Pancreas (tissue), 10 donors: ENCODE measurements at regions not wholly inside any gene's neighbourhood (a gene's known extent, or its start where the extent isn't known, plus 50 kb on each side); places are given as distances from the start of the nearest gene placed in this dataset.

Source experiments
- ATAC-seq, 4 donors: fragments of 200-7000 bp; cut with Tn5 transposase; one replicate each; pipeline versions ENCODE4 v1.8.0 to v1.9.1; 2020; ENCODE audit warnings: mild to moderate bottlenecking in 4 of 4, moderate library complexity in 4 of 4
- DNase-seq, 6 donors: peaks; one replicate each; pipeline ENCODE4 v3.0.0-alpha.2; 2020
- FAIRE-seq: peaks from 2 replicates; lab custom pipeline; 2012; peaks lifted over from hg19 to GRCh38; lab: Jason Lieb, UNC
- H3K27ac ChIP-seq, 4 donors: fragments of 200-600 bp; sonication (generic); 1 replicate in 3 of 4; 2 replicates in 1 of 4; pipeline versions ENCODE4 v1.5.0 to v1.8.0; 2020
- H3K27me3 ChIP-seq, 4 donors: fragments of 200-600 bp; one replicate each; pipeline ENCODE4 v1.8.0; 2021
- H3K36me3 ChIP-seq, 3 donors: fragments of 200-600 bp; sonication (generic) in 1 of 3; one replicate each; pipeline versions ENCODE4 v1.5.0 to v1.8.0; 2020 to 2021
- H3K4me1 ChIP-seq, 3 donors: fragments of 200-600 bp; one replicate each; pipeline ENCODE4 v1.8.0; 2021
- H3K4me3 ChIP-seq, 4 donors: fragments of 200-600 bp; sonication (generic) in 2 of 4; one replicate each; pipeline versions ENCODE4 v1.5.0 to v1.8.0; 2020 to 2021
- H3K9me3 ChIP-seq, 4 donors: fragments of 200-600 bp; one replicate each; pipeline ENCODE4 v1.8.0; 2021
- WGBS, 2 donors: extraction: QIAGEN DNeasy Blood & Tissue Kit; methylation state at CpG; one replicate each; pipeline ENCODE4 v1.1.7; 2013; 5-methylcytosine and 5-hydroxymethylcytosine counted together
- intact Hi-C, 3 donors: fragments of 100-400 bp; cut with DNase I; formaldehyde crosslinking; loops; one replicate each; pipeline versions ENCODE4 v1.11.1 to v1.14.2; 2022
- TF ChIP-seq, protein P1 (sequence below), 4 donors: fragments of 200-600 bp; sonication (generic) in 3 of 4; IDR thresholded peaks; one replicate each; pipeline versions ENCODE4 v1.5.0 to v1.8.0; 2021; ENCODE audit warnings: antibody characterized with exemption in 4 of 4
- donor health status: healthy with polysubstance abuse.
- donor health status: DM: no; HTN: no; CAD: no; lungs with moderate emphysema.
- donor health status: DM: no; HTN: no; CAD: no.
- donor health status: control.
- donor health status: control.
- donor health status: Bipolar disorder and iron deficiency.
- donor health status: DM: yes; HTN: yes; CAD: no.
- donor health status: DM: no; HTN: no; CAD: no.
- donor health status: DM: no; HTN: no; CAD: no.
- donor health status: DM: yes; HTN: yes; CAD: no.

DNA sequence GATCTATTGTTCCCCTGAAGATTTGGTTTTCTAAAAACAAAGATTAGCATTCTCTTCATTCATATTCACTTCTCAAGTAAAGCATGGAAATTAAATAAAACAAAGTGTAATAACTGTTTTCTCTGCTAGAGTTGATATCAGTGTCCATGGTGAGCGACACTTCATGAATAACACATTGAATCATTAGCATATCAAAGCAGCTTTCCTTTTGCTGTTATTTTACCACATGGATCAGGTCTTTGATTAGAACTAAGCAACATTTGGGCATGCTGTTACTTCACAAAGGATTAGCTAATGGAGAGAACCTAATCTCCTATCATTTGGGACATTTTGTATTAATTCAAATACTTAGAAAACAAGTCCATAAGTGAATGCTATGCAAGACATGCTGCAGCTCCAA is 368.8 kb upstream of the CDH19 start:
- Histone ChIP-seq H3K27me3 (no peaks in the 10 kb centered on the region), H3K4me3 (no peak overlapping the region), H3K4me1 (no peaks in the 10 kb centered on the region), H3K27ac (no peak overlapping the region), H3K9me3 (no peaks in the 10 kb centered on the region), H3K36me3 (no peaks in the 10 kb centered on the region)
- ATAC-seq (no peak), FAIRE-seq (no peak), DNase-seq (no peak)
- WGBS, 2 donors = 60 to 64% methylated on average over 1 of the region's 1 CpG
- TF ChIP-seq, protein P1, sequence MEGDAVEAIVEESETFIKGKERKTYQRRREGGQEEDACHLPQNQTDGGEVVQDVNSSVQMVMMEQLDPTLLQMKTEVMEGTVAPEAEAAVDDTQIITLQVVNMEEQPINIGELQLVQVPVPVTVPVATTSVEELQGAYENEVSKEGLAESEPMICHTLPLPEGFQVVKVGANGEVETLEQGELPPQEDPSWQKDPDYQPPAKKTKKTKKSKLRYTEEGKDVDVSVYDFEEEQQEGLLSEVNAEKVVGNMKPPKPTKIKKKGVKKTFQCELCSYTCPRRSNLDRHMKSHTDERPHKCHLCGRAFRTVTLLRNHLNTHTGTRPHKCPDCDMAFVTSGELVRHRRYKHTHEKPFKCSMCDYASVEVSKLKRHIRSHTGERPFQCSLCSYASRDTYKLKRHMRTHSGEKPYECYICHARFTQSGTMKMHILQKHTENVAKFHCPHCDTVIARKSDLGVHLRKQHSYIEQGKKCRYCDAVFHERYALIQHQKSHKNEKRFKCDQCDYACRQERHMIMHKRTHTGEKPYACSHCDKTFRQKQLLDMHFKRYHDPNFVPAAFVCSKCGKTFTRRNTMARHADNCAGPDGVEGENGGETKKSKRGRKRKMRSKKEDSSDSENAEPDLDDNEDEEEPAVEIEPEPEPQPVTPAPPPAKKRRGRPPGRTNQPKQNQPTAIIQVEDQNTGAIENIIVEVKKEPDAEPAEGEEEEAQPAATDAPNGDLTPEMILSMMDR (IDR thresholded peaks at IDR 0.05) = no peak
- intact Hi-C loops = no loop called here

DNA sequence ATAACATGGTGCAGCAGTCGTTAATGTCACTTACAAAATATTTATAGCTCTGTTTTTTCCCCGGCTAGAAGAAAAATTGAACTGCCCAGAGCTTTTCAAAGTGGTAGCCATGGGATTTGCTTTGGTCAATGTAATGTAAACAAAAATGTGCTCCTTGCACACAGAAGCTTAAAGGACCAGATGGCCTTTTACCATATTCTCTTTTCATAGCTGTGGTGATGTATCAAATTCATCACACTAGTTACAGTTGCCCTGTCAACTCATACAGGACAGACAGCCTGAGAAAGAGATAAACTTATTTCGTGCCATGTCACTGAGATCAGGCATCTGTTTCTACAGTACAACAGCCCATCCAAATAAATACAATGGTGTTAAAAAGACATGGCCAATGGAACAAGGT is 368.1 kb upstream of the CDH19 start:
- FAIRE-seq = no peak
- 26 to 38% methylated on average over 3 of the region's 3 CpGs for WGBS, 2 donors
- intact Hi-C loops = no loop called here

DNA sequence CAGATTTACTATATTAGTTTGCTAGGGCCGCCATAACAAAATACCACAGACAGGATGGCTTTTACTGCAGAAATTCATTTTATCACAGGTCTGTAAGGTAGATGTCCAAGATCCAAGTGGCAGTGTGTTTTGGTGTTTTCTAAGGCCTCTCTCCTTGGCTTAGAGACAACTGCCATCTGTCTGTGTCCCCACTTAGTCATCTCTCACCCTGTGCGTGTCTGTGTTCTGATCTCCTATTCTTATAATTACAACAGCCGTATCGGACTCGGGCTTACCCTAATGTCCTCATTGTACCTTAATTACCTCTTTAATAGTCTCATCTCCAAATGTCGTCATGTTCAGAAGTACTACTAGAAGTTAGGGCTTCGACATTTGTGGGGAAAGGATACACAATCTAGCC is 362.3 kb upstream of the CDH19 start:
- 79 to 86% methylated on average over 7 of the region's 7 CpGs for WGBS, 2 donors
- no peaks in the 10 kb centered on the region for H3K9me3 ChIP-seq
- H3K27ac ChIP-seq = no peak overlapping the region
- TF ChIP-seq, protein P1 (IDR thresholded peaks at IDR 0.05) = no peak
- FAIRE-seq (no peak), ATAC-seq (no peak), DNase-seq (no peak)
- intact Hi-C loops = no loop called here
- no peaks in the 10 kb centered on the region for H3K27me3 ChIP-seq
- no peak overlapping the region for H3K4me3 ChIP-seq
- H3K36me3 ChIP-seq = no peaks in the 10 kb centered on the region
- H3K4me1 ChIP-seq = no peaks in the 10 kb centered on the region

More for the DNA sequence above, 368.1 kb upstream of the CDH19 start:
- TF ChIP-seq, protein P1 (IDR thresholded peaks at IDR 0.05) = no peak
- ATAC-seq = no peak
- H3K36me3 ChIP-seq = no peaks in the 10 kb centered on the region
- no peak for DNase-seq
- no peak overlapping the region for H3K4me3 ChIP-seq
- no peaks in the 10 kb centered on the region for H3K27me3 ChIP-seq
- no peaks in the 10 kb centered on the region for H3K4me1 ChIP-seq
- no peaks in the 10 kb centered on the region for H3K9me3 ChIP-seq
- H3K27ac ChIP-seq = no peak overlapping the region

DNA sequence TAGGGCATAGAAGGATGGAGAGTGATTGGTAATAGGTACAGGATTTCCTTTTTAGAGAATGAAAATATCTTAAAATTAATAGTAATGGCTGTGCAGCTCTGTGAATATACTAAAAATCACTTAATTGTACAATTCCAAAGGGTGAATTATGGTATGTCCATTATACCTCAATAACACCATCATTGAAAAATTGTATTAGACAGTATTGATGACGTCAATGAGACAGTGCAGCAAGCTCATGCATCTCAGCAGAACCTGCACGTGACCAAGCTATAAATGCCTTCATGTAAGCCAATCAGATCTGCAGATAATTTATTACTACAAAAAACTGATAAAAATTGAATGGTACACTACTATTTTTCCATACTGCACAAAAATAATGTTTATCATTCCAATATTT is 354.4 kb upstream of the CDH19 start:
- no peaks in the 10 kb centered on the region for H3K27me3 ChIP-seq
- H3K4me3 ChIP-seq = no peak overlapping the region
- FAIRE-seq (no peak), DNase-seq (no peak), ATAC-seq (no peak)
- no peaks in the 10 kb centered on the region for H3K4me1 ChIP-seq
- intact Hi-C loops = no loop called here
- H3K9me3 ChIP-seq = no peaks in the 10 kb centered on the region
- TF ChIP-seq, protein P1 (IDR thresholded peaks at IDR 0.05) = no peak
- 66 to 67% methylated on average over 2 of the region's 2 CpGs for WGBS, 2 donors
- no peak overlapping the region for H3K27ac ChIP-seq
- H3K36me3 ChIP-seq = no peaks in the 10 kb centered on the region

DNA sequence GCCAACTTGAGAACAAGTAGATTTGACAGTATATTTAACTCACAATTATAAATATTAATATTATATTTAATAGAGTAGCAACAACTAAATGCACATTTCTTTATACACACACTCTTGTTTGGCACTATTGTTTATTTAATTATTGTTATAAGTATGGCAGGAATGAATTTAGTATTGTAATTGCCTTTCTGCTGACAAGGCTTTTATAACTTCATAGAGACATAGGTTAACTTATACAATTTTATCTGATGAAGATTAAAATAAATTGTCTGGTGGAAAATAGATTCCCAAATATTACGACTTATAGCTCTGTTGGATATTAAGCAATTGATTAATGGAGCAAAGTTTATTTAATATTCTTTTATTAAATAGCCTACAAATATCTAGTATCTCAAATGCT is 347.9 kb upstream of the CDH19 start:
- no peak for DNase-seq
- TF ChIP-seq, protein P1 (IDR thresholded peaks at IDR 0.05) = no peak
- intact Hi-C loops = no loop called here
- H3K27me3 ChIP-seq = no peaks in the 10 kb centered on the region
- H3K36me3 ChIP-seq = no peaks in the 10 kb centered on the region
- ATAC-seq = no peak
- H3K4me3 ChIP-seq = no peak overlapping the region
- no peak overlapping the region for H3K27ac ChIP-seq
- no peaks in the 10 kb centered on the region for H3K4me1 ChIP-seq
- no peaks in the 10 kb centered on the region for H3K9me3 ChIP-seq
- 54 to 82% methylated on average over 1 of the region's 1 CpG for WGBS, 2 donors
- no peak for FAIRE-seq
